PFSK-1 (cell line): ENCODE measurements at regions not wholly inside any gene's neighbourhood (a gene's known extent, or its start where the extent isn't known, plus 50 kb on each side); places are given as distances from the start of the nearest gene placed in this dataset.

Experiments used
- FOXP2 ChIP-seq: optimal IDR thresholded peaks from 2 replicates; pipeline ENCODE3; 2011; ENCODE audit warnings: borderline replicate concordance, control low read depth, inconsistent platforms; ENCODE audit not compliant: insufficient read depth; ENCODE audit errors: extremely low read length, extremely low read depth
- POLR2AphosphoS5 ChIP-seq: IDR thresholded peaks from 2 replicates; pipeline ENCODE4 v1.6.1; 2012; ENCODE audit warnings: low read depth, mild to moderate bottlenecking, control low read depth, low read length, moderate library complexity
- REST ChIP-seq, 2 experiments: IDR thresholded peaks; 2 replicates each; pipeline versions ENCODE4 v1.6.1 to v1.8.0; 2011 to 2012; ENCODE audit warnings: low read depth in 2 of 2, low read length in 2 of 2, control low read depth in 1 of 2, inconsistent platforms in 1 of 2, mild to moderate bottlenecking in 1 of 2, moderate library complexity in 1 of 2; ENCODE audit not compliant: insufficient read depth in 1 of 2
- SIN3A ChIP-seq: IDR thresholded peaks from 2 replicates; pipeline ENCODE4 v1.6.1; 2012; ENCODE audit warnings: mild to moderate bottlenecking, low read length, moderate library complexity, borderline replicate concordance; ENCODE audit not compliant: insufficient read depth
- TAF1 ChIP-seq: IDR thresholded peaks from 2 replicates; pipeline ENCODE4 v1.6.1; 2012; ENCODE audit warnings: low read length, control low read depth, borderline replicate concordance; ENCODE audit not compliant: insufficient read depth

DNA sequence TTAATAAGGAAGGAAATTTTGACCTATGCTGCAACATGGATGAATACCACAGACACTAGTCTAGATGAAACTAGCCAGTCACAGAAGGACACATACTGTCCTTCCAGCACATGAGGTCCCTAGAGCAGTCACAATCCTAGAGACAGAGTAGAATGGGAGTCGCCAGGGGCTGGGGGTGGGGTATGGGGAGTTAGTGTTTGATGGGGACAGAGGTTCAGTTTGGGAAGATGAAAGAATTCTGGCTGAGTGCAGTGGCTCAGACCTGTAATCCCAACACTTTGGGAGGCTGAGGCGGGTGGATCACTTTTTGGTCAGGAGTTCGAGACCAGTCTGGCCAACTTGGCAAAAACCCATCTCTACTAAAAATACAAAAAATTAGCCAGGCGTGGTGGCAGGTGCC, 99.2 kb downstream of the TPRA1 start:
- TF ChIP-seq TAF1 (no peak), REST (IDR thresholded peaks at IDR 0.05; ENCODE audit: insufficient read depth in 1 of 2, low read depth in 2 of 2, low read length in 2 of 2) (no peak), FOXP2 (no peak), POLR2AphosphoS5 (no peak), SIN3A (no peak)

GRCh38 chr3:127490271-127491023, 100.1 kb downstream of the TPRA1 start:
- TF ChIP-seq SIN3A (no peak), FOXP2 (no peak), POLR2AphosphoS5 (no peak), REST (IDR thresholded peaks at IDR 0.05; ENCODE audit: insufficient read depth in 1 of 2, low read depth in 2 of 2, low read length in 2 of 2) (no peak), TAF1 (no peak)

DNA sequence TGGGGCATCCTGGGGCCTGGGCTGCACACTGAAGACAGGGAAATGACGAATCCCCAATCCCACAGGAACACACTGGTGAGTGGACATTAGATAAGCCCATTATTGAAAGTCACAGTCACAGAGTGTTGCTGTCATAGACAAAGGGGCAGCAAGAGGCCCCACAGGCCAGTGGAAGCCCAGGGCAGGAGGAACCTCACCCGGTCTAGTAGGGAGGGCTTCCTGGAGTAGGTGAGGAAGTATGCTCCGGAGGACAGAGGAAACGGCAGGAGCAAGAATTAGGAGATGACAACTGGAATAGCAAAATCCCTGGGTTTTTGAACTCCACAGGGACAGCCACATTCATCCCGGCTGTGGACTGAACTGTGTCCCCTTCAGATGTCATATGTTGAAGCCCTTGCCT, 101.2 kb downstream of the TPRA1 start:
- no peak for TF ChIP-seq POLR2AphosphoS5
- TF ChIP-seq REST (IDR thresholded peaks at IDR 0.05; ENCODE audit: insufficient read depth in 1 of 2, low read depth in 2 of 2, low read length in 2 of 2): no peak
- TF ChIP-seq FOXP2: no peak

DNA sequence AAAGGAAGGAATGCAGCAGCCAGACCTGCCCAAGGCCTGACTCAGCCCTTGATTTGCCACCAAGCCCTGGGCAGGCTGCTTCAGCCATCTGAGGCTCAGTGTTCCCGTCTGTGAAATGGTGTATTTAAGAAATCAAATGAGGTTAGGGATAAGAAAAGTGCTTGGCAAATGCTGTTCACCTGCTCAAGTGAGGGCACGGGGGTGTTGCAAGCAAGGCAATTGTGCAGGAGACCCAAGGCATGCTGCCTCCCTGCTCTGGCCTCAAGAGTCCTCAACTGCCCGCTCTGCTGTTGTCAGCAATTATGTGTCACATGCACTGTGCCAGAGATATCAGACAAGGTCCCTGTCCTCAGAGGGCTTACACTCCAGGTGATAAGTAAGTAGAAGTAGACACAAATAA, 101.8 kb downstream of the TPRA1 start:
- no peak for TF ChIP-seq POLR2AphosphoS5
- TF ChIP-seq FOXP2: no peak
- TF ChIP-seq TAF1: no peak
- no peak for TF ChIP-seq SIN3A
- TF ChIP-seq REST (IDR thresholded peaks at IDR 0.05; ENCODE audit: insufficient read depth in 1 of 2, low read depth in 2 of 2, low read length in 2 of 2): no peak

- TF ChIP-seq REST (IDR thresholded peaks at IDR 0.05; ENCODE audit: insufficient read depth in 1 of 2, low read depth in 2 of 2, low read length in 2 of 2) (no peak), TAF1 (no peak), POLR2AphosphoS5 (no peak), FOXP2 (no peak), SIN3A (no peak)
These were observed 102.3 kb downstream of the TPRA1 start for GRCh38 chr3:127488141-127488672.
